Esophagus (tissue), 2 donors: ENCODE measurements at regions not wholly inside any gene's neighbourhood (a gene's known extent, or its start where the extent isn't known, plus 50 kb on each side); places are given as distances from the start of the nearest gene placed in this dataset.

Source experiments
- H3K27ac ChIP-seq, 2 donors: one replicate each; pipeline ENCODE4 v1.5.1; 2013; ENCODE audit warnings: low read depth in 2 of 2, mild to moderate bottlenecking in 2 of 2, inconsistent platforms in 1 of 2, low read length in 1 of 2, moderate library complexity in 1 of 2
- H3K27me3 ChIP-seq, 2 donors: one replicate each; pipeline ENCODE4 v1.6.1; 2013; ENCODE audit warnings: low read length in 2 of 2, control low read depth in 1 of 2, mild to moderate bottlenecking in 1 of 2; ENCODE audit not compliant: insufficient read depth in 2 of 2, control insufficient read depth in 1 of 2
- H3K36me3 ChIP-seq, 2 donors: one replicate each; pipeline ENCODE4 v1.6.1; 2013; ENCODE audit warnings: low read length in 1 of 2; ENCODE audit not compliant: control insufficient read depth in 2 of 2, insufficient read depth in 2 of 2
- H3K4me1 ChIP-seq, 2 donors: one replicate each; pipeline ENCODE4 v1.6.1; 2013; ENCODE audit warnings: low read length in 1 of 2; ENCODE audit not compliant: control insufficient read depth in 2 of 2, insufficient read depth in 2 of 2
- H3K4me3 ChIP-seq, 2 donors: one replicate each; pipeline ENCODE4 v1.5.1; 2013; ENCODE audit warnings: low read length in 2 of 2, mild to moderate bottlenecking in 2 of 2, low read depth in 1 of 2, moderate library complexity in 1 of 2
- H3K9me3 ChIP-seq, 2 donors: one replicate each; pipeline ENCODE4 v1.6.1; 2013; ENCODE audit warnings: mild to moderate bottlenecking in 2 of 2, low read depth in 1 of 2, low read length in 1 of 2, moderate library complexity in 1 of 2; ENCODE audit not compliant: control insufficient read depth in 2 of 2, insufficient read depth in 1 of 2
- WGBS, 2 donors: extraction: QIAGEN DNeasy Blood & Tissue Kit; methylation state at CpG; one replicate each; pipeline ENCODE4 v1.1.7; 2013; 5-methylcytosine and 5-hydroxymethylcytosine counted together
- donor health status: healthy with polysubstance abuse.
- donor health status: Bipolar disorder and iron deficiency.

DNA sequence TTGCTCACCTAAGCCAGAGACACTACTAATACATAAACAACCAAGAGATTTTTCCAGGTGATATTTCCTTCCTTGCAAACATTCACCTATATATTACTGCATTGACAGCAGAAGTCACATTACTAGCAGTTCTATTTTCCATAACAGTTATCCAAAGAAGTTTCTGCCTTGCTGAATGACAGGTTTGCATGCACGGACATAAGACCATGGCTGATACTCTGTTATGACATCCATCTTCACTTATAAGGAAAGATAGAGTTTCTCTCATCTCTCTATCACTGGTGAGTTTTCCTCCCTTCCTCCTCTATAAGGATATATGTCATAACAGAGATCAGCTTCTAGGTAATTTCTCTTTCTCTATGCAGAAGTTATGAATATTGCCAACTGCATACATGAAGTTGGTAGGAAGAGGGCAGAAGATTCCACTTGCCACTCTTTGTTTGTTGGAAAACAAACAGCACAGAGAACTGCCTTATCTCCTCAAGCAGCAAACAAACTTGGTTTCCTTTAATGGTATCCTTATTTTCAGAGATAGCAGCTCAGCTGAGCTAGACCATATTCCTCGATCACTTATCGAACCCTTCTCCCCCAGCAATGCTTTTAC is 557.0 kb downstream of the VRK1 start:
- Histone ChIP-seq H3K27ac (no peak overlapping the region), H3K36me3 (no peaks in the 10 kb centered on the region), H3K27me3 (no peaks in the 10 kb centered on the region), H3K9me3 (no peaks in the 10 kb centered on the region), H3K4me3 (no peak overlapping the region), H3K4me1 (no peaks in the 10 kb centered on the region)
- 65 to 68% methylated on average over 3 of the region's 3 CpGs for WGBS, 2 donors

GRCh38 chr14:97359341-97359740 is 562.2 kb downstream of the VRK1 start:
- H3K27me3 ChIP-seq, result no peaks in the 10 kb centered on the region
- no peaks in the 10 kb centered on the region for H3K4me1 ChIP-seq
- H3K9me3 ChIP-seq, result no peaks in the 10 kb centered on the region
- H3K36me3 ChIP-seq, result no peaks in the 10 kb centered on the region
- no peak overlapping the region for H3K4me3 ChIP-seq
- 82 to 85% methylated on average over 6 of the region's 6 CpGs for WGBS, 2 donors
- no peak overlapping the region for H3K27ac ChIP-seq

- H3K27ac ChIP-seq, result no peak overlapping the region
- H3K27me3 ChIP-seq, result no peaks in the 10 kb centered on the region
- WGBS, 2 donors, result 85 to 86% methylated on average over 6 of the region's 6 CpGs
- no peaks in the 10 kb centered on the region for H3K9me3 ChIP-seq
- no peaks in the 10 kb centered on the region for H3K36me3 ChIP-seq
- no peak overlapping the region for H3K4me3 ChIP-seq
- no peaks in the 10 kb centered on the region for H3K4me1 ChIP-seq
These were observed 564.0 kb downstream of the VRK1 start for GRCh38 chr14:97361181-97361580.

DNA sequence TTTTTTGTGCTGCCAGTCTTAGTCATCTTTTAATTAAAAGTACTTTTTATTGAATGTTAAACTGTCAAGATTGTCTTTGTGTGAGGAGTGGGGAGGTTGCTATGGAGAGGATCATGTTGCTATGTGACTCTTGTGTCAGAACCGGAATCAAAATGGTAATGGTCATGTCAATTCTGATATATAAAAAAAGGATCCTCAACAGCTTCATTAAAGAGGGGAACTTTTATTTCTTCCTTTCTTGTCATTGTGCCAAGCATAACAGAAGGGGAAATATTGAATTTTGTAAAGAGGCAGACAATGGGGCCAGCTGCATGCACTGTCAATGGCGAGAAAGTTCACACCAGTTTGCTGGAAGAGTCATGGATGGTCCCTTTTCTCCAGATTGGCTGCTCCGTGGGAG is 564.8 kb downstream of the VRK1 start:
- no peaks in the 10 kb centered on the region for H3K9me3 ChIP-seq
- WGBS, 2 donors, result 62 to 80% methylated on average over 3 of the region's 3 CpGs
- H3K36me3 ChIP-seq, result no peaks in the 10 kb centered on the region
- H3K4me1 ChIP-seq, result no peaks in the 10 kb centered on the region
- no peak overlapping the region for H3K27ac ChIP-seq
- H3K4me3 ChIP-seq, result no peak overlapping the region
- no peaks in the 10 kb centered on the region for H3K27me3 ChIP-seq

- 60 to 61% methylated on average over 11 of the region's 11 CpGs for WGBS, 2 donors
These were observed 569.2 kb downstream of the VRK1 start for GRCh38 chr14:97366400-97366799.

GRCh38 chr14:97367278-97367677 is 570.1 kb downstream of the VRK1 start:
- H3K36me3 ChIP-seq, result no peaks in the 10 kb centered on the region
- no peak overlapping the region for H3K4me3 ChIP-seq
- H3K9me3 ChIP-seq, result no peaks in the 10 kb centered on the region
- 84 to 87% methylated on average over 6 of the region's 6 CpGs for WGBS, 2 donors
- no peak overlapping the region for H3K27ac ChIP-seq
- H3K4me1 ChIP-seq, result no peaks in the 10 kb centered on the region
- H3K27me3 ChIP-seq, result no peaks in the 10 kb centered on the region

More at GRCh38 chr14:97366400-97366799, 569.2 kb downstream of the VRK1 start:
- Histone ChIP-seq H3K4me3 (no peak overlapping the region), H3K4me1 (no peaks in the 10 kb centered on the region), H3K9me3 (no peaks in the 10 kb centered on the region), H3K36me3 (no peaks in the 10 kb centered on the region), H3K27me3 (no peaks in the 10 kb centered on the region), H3K27ac (no peak overlapping the region)

DNA sequence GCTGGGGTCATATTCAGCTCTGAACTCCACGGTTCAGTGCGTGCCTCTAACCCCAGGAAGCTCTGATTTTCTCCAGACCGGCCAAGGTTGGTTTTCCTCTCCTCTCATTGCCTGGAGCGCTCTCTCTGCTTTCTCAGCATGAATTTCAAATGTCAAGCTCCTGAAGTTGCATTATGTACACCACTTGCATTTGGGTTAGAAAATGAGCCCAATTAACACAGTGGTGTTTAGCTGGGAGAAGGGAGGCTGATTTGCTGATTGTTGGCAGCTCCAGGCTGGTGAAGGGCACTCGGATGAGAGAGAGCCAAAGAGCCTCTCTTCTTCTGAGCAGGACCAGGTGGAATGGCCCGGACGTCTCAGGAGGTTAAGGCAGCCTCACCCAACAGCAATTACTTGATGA is 570.9 kb downstream of the VRK1 start:
- Histone ChIP-seq H3K27ac (no peak overlapping the region), H3K27me3 (no peaks in the 10 kb centered on the region), H3K9me3 (no peaks in the 10 kb centered on the region), H3K4me1 (no peaks in the 10 kb centered on the region), H3K4me3 (no peak overlapping the region), H3K36me3 (no peaks in the 10 kb centered on the region)
- WGBS, 2 donors, result 72 to 74% methylated on average over 7 of the region's 7 CpGs

DNA sequence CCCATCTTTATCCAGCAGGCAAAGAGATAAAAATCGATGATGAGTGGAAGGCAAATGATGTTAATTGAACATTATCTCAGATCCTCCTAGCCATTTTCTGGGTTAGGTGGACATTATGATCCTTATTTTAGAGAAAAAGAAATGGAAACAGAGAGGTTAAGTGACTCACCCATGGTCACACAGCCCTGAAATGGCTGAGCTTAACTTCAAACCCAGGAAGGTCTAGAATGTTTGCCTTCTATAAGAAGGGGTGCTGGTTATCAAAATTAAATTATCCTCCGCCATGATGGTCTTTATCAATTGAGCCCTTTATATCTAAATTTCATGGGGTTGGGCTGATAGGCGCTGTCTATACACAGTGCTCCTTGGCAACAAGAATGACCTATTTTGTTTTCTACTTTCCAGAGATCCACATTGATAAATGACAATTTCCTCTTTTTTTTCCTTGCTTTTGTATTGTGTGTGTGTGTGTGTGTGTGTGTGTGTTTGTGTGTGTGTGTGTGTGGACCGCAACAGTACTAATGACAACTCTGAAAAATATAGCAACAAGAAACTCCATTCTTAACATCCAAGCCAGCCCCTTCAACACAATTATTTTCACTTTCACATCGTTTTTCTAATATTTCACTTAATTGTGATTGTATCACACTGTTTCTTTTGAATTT is 571.9 kb downstream of the VRK1 start:
- Histone ChIP-seq H3K27ac (no peak overlapping the region), H3K4me1 (no peaks in the 10 kb centered on the region), H3K36me3 (no peaks in the 10 kb centered on the region), H3K27me3 (no peaks in the 10 kb centered on the region), H3K9me3 (no peaks in the 10 kb centered on the region), H3K4me3 (no peak overlapping the region)
- WGBS, 2 donors, result 76 to 78% methylated on average over 5 of the region's 5 CpGs

DNA sequence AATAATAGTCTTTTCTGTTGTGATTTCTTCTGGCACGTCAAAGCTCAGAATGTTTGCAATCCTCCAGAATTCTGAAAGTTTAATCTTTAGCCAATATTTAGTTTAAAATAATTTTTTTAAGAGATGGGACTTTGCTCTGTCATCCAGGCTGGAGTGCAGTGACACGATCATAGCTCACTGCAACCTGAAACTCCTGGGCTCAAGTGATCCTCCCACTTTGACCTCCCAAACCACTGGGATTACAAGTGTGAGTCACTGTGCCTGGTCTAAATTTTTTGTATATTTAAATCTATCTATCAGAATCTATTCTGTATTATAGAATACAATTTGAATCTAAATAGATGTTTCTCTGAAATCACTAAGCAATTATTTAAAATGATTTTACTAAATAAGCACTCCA is 572.7 kb downstream of the VRK1 start:
- Histone ChIP-seq H3K4me3 (no peak overlapping the region), H3K9me3 (no peaks in the 10 kb centered on the region), H3K27ac (no peak overlapping the region), H3K36me3 (no peaks in the 10 kb centered on the region), H3K4me1 (no peaks in the 10 kb centered on the region), H3K27me3 (no peaks in the 10 kb centered on the region)
- WGBS, 2 donors, result 55 to 59% methylated on average over 2 of the region's 2 CpGs

DNA sequence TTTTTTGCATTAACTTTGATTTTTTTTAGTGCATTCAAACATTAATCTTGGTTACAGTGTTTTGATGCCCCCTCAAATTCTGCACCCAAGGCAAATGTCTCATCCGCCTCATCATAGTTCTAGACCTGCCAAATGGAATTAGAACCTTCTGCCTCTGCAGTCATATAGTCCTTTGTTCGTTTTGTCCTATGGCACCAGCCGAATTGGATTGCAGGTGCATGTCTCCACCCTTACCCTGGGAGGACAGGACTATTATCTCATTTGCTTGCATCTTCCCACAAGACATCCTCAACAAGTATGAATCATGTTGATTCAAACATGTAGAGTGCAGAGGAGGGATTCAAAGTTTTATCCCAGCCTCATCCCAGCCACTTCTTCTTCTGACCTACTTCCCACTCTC is 579.1 kb downstream of the VRK1 start:
- no peak overlapping the region for H3K4me3 ChIP-seq
- no peaks in the 10 kb centered on the region for H3K9me3 ChIP-seq
- H3K4me1 ChIP-seq, result peaks cover 0 to 2% of the 10 kb centered on the region in 2 donors
- 72 to 80% methylated on average over 3 of the region's 3 CpGs for WGBS, 2 donors
- no peaks in the 10 kb centered on the region for H3K27me3 ChIP-seq
- no peaks in the 10 kb centered on the region for H3K36me3 ChIP-seq
- no peak overlapping the region for H3K27ac ChIP-seq
